HS-27A (cell line): ENCODE measurements at regions not wholly inside any gene's neighbourhood (a gene's known extent, or its start where the extent isn't known, plus 50 kb on each side); places are given as distances from the start of the nearest gene placed in this dataset.
"Not testable (repeated sequence)": the region's sequence is repeated elsewhere in the genome, so short reads cannot be mapped to it uniquely, and the experiment has no call there.

Experiments
- DNase-seq: peaks from one replicate; pipeline ENCODE4 v3.0.0-alpha.2; 2012; ENCODE audit warnings: low read depth, missing footprints

- DNase-seq = not testable (repeated sequence)
Measured at GRCh38 chr20:18876394-18876793, 62.8 kb downstream of the SCP2D1 start.

GRCh38 chr20:18879262-18879661 lies 65.7 kb downstream of the SCP2D1 start:
- no peak for DNase-seq

GRCh38 chr20:18886756-18887155 lies 73.2 kb downstream of the SCP2D1 start:
- no peak for DNase-seq

GRCh38 chr20:18901980-18902737 lies 88.6 kb downstream of the SCP2D1 start:
- no peak for DNase-seq

- DNase-seq = no peak
Measured at GRCh38 chr20:18904192-18904591, 90.6 kb downstream of the SCP2D1 start.

GRCh38 chr20:18904624-18905023 lies 91.0 kb downstream of the SCP2D1 start:
- no peak for DNase-seq

GRCh38 chr20:18906046-18906445 lies 92.5 kb downstream of the SCP2D1 start:
- no peak for DNase-seq

- DNase-seq = no peak
Measured at GRCh38 chr20:18907353-18907752, 93.8 kb downstream of the SCP2D1 start.

GRCh38 chr20:18908109-18908508 lies 94.5 kb downstream of the SCP2D1 start:
- DNase-seq = no peak

GRCh38 chr20:18909254-18909653 lies 95.7 kb downstream of the SCP2D1 start:
- DNase-seq = no peak

- no peak for DNase-seq
Measured at GRCh38 chr20:18913701-18914100, 100.1 kb downstream of the SCP2D1 start.

GRCh38 chr20:18914796-18915195 lies 101.2 kb downstream of the SCP2D1 start:
- DNase-seq = no peak

- DNase-seq = no peak
Measured at GRCh38 chr20:18916886-18917750, 103.5 kb downstream of the SCP2D1 start.

GRCh38 chr20:18919996-18920395 lies 106.4 kb downstream of the SCP2D1 start:
- no peak for DNase-seq

- DNase-seq = no peak
Measured at GRCh38 chr20:18921291-18921690, 107.7 kb downstream of the SCP2D1 start.

GRCh38 chr20:18922251-18922650 lies 108.7 kb downstream of the SCP2D1 start:
- no peak for DNase-seq

GRCh38 chr20:18922898-18923297 lies 109.3 kb downstream of the SCP2D1 start:
- no peak for DNase-seq

- no peak for DNase-seq
Measured at GRCh38 chr20:18926965-18927364, 113.4 kb downstream of the SCP2D1 start.

GRCh38 chr20:18928626-18929025 lies 115.0 kb downstream of the SCP2D1 start:
- DNase-seq = no peak

- DNase-seq = no peak
Measured at GRCh38 chr20:18929800-18930199, 116.2 kb downstream of the SCP2D1 start.

GRCh38 chr20:18943542-18943941 lies 130.0 kb downstream of the SCP2D1 start:
- no peak for DNase-seq

- no peak for DNase-seq
Measured at GRCh38 chr20:18956890-18957289, 143.3 kb downstream of the SCP2D1 start.

GRCh38 chr20:18957328-18957727 lies 143.7 kb downstream of the SCP2D1 start:
- no peak for DNase-seq
